ENCODE measurements at regions not wholly inside any gene's neighbourhood (a gene's known extent, or its start where the extent isn't known, plus 50 kb on each side); places are given as distances from the start of the nearest gene placed in this dataset.
"Not testable (repeated sequence)": the region's sequence is repeated elsewhere in the genome, so short reads cannot be mapped to it uniquely, and the experiment has no call there.

DNA sequence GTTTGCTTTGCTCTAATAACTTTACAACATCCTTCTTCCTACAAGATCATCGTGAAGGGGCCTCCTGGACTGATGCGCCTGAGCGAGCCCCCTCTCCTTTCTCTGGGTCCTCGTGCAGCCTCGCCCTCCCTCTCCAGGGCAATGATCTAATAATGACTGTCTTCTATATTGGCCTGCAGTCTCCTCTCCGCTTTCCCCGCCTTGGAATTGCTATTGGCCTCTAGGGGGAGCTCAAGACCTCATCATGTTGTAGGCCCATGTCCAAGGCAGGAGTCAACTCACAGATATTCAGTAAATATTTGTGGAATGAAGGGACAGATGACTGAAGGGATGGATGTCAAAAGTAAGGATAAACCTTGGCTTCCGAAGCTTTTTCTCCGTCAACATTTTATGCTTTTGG lies 1180.3 kb downstream of the TYW1 start:
- no peak for DNase-seq (ENCODE audit: low read depth)

DNA sequence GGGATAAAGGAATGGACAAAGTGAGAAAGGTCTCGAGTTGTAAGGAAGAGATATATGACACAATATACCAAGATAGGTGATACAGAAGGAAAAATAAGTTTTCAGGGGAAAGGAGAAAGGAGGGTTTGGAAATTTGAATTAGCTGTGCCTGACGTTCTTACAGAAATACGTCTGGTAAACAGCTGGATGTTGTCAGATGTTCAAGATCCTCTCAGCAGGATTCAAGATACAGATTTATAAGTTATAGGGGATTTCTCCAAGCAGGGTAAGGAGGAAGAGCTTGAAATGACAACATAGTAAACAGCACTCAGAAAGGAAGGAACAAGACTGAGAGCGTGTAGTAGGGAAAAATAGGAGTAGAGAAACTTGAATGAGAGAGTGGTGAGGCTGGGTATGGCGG lies 1184.1 kb downstream of the TYW1 start:
- DNase-seq (ENCODE audit: low read depth), result no peak

DNA sequence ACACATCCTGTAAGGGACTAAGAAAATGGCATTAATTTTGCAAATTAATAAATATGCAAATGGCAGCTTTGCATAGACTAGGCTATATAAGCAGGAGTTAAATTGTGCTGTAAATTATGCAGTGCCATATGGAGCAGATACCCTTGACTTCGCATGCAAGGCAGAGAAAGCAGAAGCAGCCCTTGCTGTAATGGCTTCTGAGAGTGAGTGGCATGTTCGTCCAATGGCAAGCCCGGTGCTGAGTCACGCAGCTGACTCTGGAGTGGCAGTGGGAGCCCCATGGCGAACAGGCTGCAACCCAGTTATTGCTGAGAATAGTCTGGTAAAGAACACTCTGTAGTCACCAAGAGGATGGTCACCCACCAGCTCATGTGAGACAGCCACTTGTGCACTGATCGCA lies 1186.5 kb downstream of the TYW1 start:
- DNase-seq (ENCODE audit: low read depth), result no peak

DNA sequence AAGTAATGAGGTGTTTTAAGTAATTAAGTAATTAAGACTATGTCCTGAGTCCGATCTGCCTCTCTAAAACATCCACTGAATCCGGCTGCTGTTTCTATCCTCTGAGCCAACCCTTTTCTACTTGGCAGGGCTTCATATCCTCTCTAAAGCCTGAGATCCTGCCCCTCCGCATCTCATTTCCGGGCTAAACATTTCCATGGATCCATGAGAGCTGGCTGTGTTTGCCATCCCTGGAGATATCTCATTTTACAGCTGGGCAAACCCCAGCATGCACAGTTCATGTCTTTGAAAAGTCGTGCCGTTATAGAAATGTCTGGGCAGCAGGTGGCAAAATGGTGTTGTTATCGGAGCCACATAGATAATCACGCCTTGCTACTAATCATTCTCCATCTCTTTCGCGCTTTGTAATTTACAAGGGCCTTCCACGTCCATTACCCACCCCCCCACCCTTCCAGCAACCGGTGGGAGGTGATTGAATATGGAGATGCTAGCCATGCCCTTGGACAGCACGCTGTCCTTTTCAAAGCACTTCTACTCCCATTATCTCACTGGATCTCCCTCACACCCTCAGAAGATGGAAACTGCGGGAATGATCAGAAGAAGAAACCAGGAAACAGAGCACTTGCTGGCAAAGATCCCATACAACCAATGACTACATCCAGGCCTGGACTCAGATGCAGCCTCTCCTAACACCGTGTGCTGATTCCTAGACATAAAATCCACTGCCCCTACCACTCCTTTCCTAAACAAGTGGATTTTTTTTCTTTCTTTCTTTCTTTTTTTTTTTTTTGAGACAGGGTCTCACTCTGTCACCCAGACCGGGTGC lies 1189.2 kb downstream of the TYW1 start:
- no peak for DNase-seq (ENCODE audit: low read depth)

DNA sequence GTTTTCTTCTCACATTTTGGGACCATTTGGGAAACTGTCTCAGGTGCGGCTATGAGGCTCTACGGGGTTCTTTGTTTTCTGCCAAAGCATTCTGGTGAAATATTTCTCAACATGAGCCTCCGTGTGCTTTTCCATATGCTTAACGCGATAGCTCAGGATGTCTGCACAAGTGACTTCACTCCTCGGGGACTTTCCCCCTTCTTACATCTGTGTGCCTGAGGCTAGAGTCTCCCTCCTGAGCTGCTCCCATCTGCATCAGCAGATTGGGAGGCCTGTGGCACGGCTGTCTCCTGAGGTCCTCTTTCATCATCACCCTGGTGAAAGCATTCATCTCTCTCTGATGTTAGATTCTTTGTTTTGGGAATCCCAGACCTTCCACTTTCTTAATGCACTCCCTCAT lies 1190.9 kb downstream of the TYW1 start:
- DNase-seq (ENCODE audit: low read depth), result no peak

DNA sequence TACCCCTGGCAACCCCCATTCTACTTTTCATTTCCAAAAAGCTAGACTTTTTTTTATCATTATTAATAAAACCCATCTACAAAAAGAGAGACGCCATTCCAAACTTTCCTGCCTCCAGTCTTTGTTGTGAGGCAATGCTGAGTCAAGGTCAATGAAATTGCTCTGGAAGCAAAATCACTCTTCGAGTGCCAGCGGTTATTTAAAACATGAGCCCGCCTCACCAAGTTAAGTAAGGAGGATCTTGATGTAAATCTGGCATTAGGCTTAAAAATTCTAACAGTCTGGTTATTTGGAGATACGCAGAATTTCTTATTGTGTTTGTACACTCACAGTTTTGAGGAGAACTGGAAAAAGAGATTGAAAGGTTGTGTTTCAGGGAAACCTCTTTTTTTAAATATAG lies 1196.3 kb downstream of the TYW1 start:
- DNase-seq (ENCODE audit: low read depth), result no peak

DNA sequence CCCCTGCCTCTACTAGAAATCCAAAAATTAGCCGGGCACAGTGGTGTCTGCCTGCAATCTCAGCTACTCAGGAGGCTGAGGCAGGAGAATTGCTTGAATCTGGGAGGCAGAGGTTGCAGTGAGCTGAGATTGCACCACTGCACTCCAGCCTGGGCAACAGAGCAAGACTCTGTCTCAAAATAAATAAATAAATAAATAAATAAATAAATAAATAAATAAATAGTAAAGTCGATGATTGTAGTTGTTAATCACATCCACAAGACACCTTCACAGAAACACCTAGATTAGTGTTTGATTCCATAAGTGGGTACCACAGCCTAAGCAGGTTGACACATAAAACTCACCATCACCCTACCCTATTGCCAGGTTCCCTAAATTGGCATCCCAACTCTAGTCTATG lies 1199.0 kb downstream of the TYW1 start:
- DNase-seq (ENCODE audit: low read depth), result not testable (repeated sequence)

DNA sequence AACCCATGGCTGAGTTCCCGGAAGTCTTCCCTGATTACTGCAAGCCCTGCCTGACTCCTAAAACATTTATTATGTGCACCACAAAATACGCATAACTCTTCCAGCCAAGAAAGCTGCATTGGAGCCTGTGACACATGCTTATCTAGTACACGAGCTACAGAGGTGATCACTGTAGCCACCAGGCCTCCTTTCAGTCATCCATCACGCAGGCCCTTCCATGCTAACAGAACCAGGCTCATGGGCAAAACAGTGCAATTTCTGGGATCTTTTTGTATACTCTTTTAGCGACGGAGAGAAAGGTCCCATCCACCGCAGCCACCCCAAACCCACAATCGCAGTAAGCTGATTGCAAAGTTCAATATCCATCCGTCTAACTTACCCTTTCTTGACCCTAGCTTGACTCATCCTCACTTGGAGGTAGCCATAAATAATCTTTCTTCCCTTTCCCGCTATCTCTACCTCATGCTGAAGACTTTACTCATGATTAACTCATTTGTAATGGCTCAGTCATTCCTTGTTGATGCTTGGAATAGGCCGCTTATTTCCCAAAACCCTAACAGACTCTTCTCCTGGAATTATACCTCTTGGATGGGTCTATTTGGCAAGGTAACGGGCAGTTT lies 1203.5 kb downstream of the TYW1 start:
- no peak for DNase-seq (ENCODE audit: low read depth)

DNA sequence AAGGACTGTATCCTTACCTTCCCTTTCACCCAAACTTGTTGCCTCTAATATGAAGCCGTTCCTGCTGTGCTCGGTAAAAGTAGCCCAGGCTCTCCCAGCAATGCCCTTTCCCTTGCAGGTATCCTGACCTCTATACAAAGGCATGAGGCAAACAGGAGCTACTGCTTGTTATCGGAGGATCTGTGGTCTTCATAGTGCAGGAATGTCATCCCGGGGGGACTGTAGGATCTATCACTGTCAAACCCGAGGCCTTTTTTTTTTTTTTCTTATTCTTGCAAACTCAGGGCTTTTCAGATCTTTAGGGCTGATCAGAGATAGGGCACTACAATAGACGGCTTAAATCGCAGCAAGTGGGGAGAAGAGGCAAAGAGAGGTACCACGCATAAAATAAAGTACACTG lies 1206.6 kb downstream of the TYW1 start:
- DNase-seq (ENCODE audit: low read depth), result no peak

DNA sequence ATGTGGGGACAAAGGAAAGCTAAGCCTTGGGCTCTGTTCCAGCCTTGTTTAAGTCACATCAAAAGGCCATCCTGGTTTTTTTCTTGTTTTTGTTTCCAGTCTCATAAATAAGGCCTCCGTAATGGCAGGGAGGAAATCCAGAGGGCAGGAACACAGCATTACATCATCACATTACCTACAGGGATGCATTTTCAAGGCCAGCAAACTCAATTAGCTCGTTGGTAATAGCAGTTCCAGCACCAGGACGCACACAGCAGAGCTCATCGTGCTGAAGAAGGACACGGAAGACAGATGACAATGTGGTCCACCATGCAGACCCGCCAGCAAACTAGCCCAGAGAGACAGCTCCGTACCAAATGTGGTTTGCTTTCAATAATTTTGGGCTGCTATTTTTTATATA lies 1209.2 kb downstream of the TYW1 start:
- DNase-seq (ENCODE audit: low read depth), result no peak

DNA sequence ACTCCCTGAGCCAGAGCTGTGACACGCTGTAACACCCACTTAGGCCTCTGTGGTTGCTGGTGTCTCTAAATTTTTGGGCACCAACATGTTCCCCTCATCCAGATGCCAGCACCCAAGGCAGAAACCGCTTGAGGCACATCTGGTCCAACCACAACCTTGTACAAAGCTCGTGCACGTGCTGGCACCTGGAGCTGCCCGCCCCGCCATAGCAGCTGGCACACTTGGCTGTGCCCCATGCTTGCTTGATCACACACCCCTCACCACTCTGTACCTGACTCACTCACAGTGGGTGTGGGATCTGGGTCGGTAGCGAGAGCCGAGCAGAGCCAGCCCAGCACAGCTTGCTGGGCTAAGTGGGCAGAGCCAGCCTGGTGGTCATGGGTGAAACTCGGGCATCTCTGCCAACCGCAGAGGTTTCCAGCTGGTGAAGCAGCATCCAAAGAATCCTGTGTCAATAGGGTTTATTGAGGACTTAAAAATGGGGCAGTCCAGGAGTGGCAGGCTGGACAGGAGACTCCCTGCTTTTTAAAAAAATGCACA lies 1210.4 kb downstream of the TYW1 start:
- DNase-seq (ENCODE audit: low read depth), result no peak

DNA sequence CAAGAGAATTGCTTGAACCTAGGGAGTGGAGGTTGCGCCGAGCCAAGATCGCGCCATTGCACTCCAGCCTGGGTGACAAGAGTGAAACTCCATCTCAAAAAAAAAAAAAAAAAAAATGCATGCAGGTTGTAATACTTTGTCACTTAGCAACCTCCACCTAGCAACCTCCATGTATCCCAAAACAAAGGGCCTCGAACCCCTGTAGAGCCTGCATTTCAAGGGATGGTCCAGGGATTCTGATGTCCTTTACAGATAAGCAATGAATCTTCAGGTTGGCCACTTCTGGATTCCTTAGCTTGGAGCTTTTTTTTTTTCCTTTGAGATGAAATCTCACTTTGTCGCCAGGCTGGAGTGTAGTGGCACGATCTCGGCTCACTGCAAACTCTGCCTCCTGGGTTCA lies 1211.0 kb downstream of the TYW1 start:
- no peak for DNase-seq (ENCODE audit: low read depth)

DNA sequence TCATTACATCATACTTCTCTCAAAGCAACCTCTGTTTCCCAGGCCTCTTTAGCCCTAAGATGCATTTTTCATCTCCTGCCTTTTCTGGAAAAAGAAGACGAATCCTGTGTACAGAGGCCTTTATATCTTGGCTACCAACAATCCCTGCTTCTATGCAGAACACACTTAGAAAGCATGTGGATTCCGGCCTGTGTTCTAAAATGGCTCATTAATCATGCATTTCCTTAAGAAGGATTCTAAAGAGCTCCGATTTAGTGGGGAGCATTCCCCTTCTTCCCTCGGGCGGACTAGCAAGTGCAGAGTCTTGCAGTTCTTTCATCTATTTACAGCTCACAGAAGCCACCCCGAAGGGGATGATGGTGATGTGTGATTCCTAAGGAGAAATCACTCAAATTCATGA lies 1212.9 kb downstream of the TYW1 start:
- no peak for DNase-seq (ENCODE audit: low read depth)

DNA sequence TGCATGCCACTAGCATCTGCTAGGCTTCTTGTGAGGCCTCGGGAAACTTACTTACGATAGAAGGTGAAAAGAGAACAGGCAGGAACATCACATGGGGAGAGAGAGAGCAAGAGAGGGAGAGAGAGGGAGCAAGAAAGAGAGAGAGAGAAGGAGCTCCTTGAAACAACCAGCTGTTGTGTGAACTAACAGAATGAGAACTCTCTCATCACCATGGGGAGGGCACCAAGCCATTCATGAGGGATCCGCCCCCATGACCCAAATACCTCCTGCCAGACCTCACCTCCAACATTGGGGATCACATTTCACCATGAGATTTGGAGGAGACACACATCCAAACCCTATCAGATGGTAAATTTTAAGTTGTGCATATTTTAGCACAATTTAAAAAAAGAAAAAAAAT lies 1217.2 kb downstream of the TYW1 start:
- DNase-seq (ENCODE audit: low read depth), result no peak

DNA sequence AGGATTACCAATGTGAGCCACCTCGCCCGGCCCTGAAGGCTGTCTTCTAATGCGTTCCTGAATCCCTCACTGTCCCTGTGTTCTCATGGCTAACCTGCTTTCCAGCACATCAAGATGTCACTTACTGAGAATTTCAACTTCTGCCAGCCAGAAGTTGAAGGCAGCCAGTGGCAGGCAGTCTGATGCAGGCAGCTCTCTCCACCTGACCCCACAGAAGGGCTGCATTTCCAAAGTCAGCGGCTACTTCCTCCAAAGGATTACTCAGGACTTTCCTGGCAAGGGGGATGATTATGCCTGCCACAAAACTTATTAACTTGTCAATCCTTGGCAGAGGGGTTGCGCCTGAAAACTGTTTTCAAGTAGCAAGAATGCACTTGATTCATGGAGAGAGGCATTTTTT lies 1219.4 kb downstream of the TYW1 start:
- no peak for DNase-seq (ENCODE audit: low read depth)

DNA sequence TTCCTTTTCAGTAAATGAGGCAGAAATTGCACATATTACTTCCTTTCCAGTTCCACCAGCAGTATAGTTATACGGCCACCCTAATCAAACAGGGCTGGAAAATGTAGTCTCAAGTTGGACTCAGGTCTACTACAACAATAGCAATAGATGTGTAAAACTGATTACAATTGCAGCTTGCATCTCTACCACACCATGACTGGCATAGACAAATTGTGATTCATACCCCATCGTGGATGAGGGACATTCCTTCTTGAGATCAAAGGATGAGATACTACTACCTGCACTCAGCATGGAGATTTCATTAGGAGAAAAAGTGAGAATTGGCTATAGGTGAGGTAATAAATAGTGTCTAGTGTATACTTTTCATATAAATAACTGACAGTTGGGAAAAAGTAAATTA lies 1220.8 kb downstream of the TYW1 start:
- no peak for DNase-seq (ENCODE audit: low read depth)

DNA sequence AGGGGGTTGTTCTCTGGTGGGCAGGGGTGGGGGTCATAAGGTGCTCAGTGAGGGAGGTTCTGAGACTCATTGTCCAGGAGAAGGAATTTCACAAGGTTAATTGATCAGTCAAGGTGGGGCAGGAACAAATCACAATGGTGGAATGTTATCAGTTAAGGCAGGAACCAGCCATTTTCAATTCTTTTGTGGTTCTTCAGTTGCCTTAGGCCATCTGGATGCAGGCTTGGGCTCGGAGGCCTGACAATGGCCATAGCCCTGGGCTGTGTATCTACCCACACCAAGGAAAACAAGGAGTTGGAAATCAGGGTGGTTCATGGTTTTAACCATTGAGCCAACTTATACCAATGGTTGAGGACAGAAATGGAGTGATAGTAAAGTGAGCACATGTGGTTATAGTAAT lies 1221.8 kb downstream of the TYW1 start:
- DNase-seq (ENCODE audit: low read depth), result no peak

DNA sequence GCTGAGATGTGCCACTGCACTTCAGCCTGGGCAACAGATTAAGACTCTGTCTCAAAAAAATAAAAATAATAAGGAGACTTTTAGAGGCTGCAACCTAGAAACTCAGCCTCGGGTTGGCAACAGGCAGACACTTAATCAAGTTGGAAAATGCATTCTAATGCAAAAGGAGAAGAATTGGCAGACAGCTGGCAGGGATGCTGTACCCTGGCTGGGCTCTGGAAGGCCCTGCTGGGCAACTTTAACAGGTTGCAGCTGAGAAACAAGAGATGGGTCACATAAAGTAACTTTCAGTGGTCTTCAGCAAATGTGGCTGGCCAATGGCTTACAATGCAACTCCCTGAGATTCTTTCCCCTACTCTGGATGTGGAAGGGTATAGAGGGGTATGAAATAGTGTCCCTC lies 1225.7 kb downstream of the TYW1 start:
- no peak for DNase-seq (ENCODE audit: low read depth)

DNA sequence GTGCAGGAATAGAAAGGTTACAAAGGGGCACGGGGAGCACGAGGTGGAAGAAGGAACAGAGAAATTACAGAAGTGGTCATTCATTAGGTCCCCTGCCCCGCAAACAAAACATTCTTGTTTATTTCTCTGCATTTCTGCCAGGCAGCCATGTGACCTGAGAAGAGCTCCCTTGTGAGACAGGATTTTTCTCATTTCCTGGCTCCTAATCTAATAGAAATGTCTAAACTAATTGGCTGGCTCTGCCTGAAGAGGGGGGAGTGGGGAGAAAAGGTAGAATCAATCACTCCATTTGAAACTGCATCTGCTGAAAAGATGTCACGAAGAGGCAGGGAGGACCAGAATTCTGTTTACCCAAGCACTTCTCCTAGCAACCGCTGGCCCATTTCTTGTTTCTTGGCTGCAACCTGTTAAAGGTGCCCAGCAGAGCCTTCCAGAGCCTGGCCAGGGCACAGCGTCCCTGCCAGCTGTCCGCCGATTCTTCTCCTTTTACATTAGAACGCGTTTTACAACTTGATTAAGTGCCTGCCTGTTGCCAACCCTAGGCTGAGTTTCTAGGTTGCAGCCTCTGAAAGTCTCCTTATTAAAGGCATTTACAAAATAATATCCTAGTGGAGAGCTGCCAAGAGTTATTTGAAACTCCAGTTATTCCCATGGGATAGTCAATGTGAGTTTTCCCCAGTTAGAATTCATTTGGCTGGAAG lies 1227.6 kb downstream of the TYW1 start:
- no peak for DNase-seq (ENCODE audit: low read depth)

DNA sequence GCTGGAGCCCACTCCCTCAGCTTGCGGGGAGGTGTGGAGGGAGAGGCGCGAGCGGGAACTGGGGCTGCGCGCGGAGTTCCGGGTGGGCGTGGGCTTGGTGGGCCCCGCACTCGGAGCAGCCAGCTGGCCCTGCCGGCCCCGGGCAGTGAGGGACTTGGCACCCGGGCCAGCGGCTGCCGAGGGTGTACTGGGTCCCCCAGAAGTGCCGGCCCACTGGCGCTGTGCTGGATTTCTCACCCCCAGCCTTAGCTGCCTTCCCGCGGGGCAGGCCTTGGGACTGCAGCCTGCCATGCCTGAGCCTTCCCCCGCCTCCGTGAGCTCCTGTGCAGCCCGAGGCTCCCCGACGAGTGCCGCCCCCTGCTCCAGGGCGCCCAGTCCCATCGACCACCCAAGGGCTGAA lies 1234.4 kb downstream of the TYW1 start:
- not testable (repeated sequence) for DNase-seq (ENCODE audit: low read depth)

DNA sequence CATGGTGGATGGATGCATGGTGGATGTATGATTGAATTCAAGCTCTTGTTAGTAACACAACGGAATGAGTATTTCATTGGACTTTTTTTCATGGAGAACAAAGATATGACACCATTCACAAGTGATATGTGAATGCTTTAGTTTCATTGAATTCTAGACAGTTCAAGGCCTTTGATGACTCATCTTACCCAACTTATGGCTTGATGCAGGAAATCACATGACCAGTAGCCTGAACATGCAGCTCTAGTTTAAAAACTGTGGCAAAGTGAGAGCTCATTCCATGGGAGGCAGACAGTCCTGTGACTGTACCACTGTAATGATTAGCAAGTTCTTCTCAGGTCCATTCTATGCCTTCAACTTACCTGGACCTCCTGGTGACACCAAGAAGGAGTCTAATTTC lies 1239.3 kb downstream of the TYW1 start:
- DNase-seq (ENCODE audit: low read depth), result no peak

DNA sequence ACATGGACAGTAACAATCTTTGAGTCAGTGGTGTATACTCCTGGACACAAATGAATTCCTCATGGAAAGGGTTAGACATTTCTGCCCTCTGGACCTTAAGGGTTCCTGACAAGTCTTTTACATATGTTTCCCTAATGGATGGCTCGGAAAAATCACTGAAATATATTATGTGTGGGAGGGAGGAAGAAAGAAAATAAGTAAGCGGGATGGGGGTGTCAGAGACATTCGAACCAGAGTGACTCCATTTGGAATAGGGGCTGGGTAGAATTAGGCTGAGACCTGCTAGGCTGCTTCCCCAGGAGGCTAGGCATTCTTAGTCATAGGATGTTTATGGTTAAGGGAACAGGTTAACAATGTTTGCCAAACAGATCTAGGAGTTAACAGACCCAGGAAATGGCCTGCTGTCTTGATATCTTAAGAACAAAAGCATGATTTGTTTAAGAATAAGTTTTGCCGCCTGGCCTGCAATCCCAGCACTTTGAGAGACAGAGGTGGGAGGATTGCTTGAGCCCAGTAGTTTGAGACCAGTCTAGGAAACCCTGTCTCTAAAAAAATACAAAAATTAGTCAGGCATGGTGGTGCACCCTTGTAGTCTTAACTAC lies 1241.7 kb downstream of the TYW1 start:
- DNase-seq (ENCODE audit: low read depth), result no peak

DNA sequence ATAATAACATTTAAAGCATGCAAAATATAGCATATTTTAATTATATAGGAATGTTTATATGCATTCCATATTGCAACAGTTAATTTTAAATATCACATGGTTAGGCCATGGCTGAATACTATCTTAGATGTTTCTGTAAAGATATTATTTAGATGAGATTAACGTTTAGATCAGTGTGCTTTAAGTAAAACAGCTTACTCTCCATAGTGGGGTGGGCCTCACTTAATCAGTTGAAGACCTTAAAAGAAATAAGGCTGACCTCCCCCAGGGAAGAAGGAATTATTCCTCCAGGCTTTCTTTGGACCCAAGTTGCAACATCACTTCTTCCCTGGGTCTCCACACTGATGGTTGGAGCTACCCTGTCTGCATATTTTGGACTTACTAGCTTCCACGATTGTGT lies 1246.5 kb downstream of the TYW1 start:
- no peak for DNase-seq (ENCODE audit: low read depth)
